A673 (cell line): ENCODE measurements at regions not wholly inside any gene's neighbourhood (a gene's known extent, or its start where the extent isn't known, plus 50 kb on each side); places are given as distances from the start of the nearest gene placed in this dataset.

ENCODE experiments used
- BruUV-seq: library from RNA; stranded (reverse); fragments of 400-500 nt; replicated peaks from 2 replicates; lab custom pipeline; 2021; lab: Mats Ljungman, UMichigan
- CTCF ChIA-PET: fragments of 300-600 bp; sonication (Branson Sonifier 250); formaldehyde crosslinking; loops from one replicate; lab custom pipeline; 2022; ENCODE audit warnings: antibody characterized with exemption; lab: Charles Lee
- POLR2A ChIA-PET: fragments of 300-600 bp; sonication (Branson Sonifier 250); formaldehyde crosslinking; loops from one replicate; lab custom pipeline; 2022; ENCODE audit warnings: antibody characterized with exemption; ENCODE audit not compliant: low non-redundant PET; lab: Charles Lee
- DNase-seq: peaks from one replicate; pipeline ENCODE4 v3.0.0-alpha.2; 2015; ENCODE audit warnings: low spot score
- H3K27ac ChIP-seq: fragments of 200-600 bp; sonication (generic); 2 replicates; pipeline ENCODE4 v1.5.1; 2016; ENCODE audit warnings: mixed run types, low read depth, mild to moderate bottlenecking, mixed read lengths, antibody characterized with exemption, low read length; ENCODE audit not compliant: poor library complexity, severe bottlenecking
- H3K27me3 ChIP-seq: fragments of 200-600 bp; sonication (generic); replicated peaks from 2 replicates; pipeline ENCODE4 v1.6.1; 2017; ENCODE audit warnings: mixed run types, low read depth, mild to moderate bottlenecking, mixed read lengths, antibody characterized with exemption, low read length; ENCODE audit not compliant: insufficient read depth, poor library complexity
- H3K36me3 ChIP-seq: fragments of 200-600 bp; sonication (generic); 2 replicates; pipeline ENCODE4 v1.6.1; 2016; ENCODE audit warnings: mixed run types, mild to moderate bottlenecking, mixed read lengths, antibody characterized with exemption, low read length; ENCODE audit not compliant: insufficient read depth, poor library complexity, severe bottlenecking
- H3K4me1 ChIP-seq: fragments of 200-600 bp; sonication (generic); 2 replicates; pipeline ENCODE4 v1.6.1; 2017; ENCODE audit warnings: mixed run types, mild to moderate bottlenecking, mixed read lengths, antibody characterized with exemption, low read length; ENCODE audit not compliant: insufficient read depth, poor library complexity, severe bottlenecking
- H3K4me3 ChIP-seq: fragments of 200-600 bp; sonication (generic); 2 replicates; pipeline ENCODE4 v1.5.1; 2016; ENCODE audit warnings: low read depth, mixed run types, mild to moderate bottlenecking, mixed read lengths, low read length; ENCODE audit not compliant: poor library complexity, severe bottlenecking
- H3K9me3 ChIP-seq: fragments of 200-600 bp; sonication (generic); 2 replicates; pipeline ENCODE4 v1.6.1; 2016; ENCODE audit warnings: mixed run types, low read depth, mild to moderate bottlenecking, mixed read lengths, antibody characterized with exemption, low read length; ENCODE audit not compliant: poor library complexity, severe bottlenecking
- CTCF ChIP-seq: fragments of 300-800, 200-600 bp; sonication (generic); conservative IDR thresholded peaks from 2 replicates; pipeline ENCODE4 v1.5.1; 2017; ENCODE audit warnings: low read depth, mild to moderate bottlenecking, antibody characterized with exemption, low read length, moderate library complexity, mixed read lengths
- EZH2 ChIP-seq: fragments of 200-600 bp; sonication (generic); IDR thresholded peaks from 2 replicates; pipeline ENCODE4 v1.6.1; 2017; ENCODE audit warnings: borderline replicate concordance, low read depth, mild to moderate bottlenecking, mixed read lengths, antibody characterized with exemption, low read length; ENCODE audit not compliant: poor library complexity, severe bottlenecking
- intact Hi-C: fragments of 100-400 bp; cut with micrococcal nuclease; formaldehyde crosslinking; loops from one replicate; pipeline ENCODE4 v1.10.0; 2022; ENCODE audit not compliant: unreplicated experiment

DNA sequence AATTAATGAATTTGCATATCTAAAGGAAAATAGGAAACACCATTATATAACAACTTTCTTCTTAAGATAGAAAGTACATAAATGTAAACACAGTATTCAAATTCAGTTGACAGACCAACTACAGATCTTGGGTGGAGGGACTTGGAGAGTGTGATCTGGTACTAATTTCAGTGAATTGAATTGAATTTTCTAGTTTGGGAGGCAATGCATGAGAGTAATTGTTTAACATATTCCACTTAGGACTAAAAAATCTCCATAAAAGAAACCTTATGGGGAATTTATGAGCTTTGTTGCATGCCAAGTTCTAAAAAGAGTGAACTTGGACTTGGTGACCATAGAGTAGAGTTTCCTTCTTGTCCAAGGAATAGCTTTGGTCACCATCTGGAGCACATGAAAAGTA is 261.1 kb upstream of the TTC29 start:
- ChIA-PET CTCF (no interaction called here), POLR2A (no interaction called here)
- no peaks in the 10 kb centered on the region for H3K9me3 ChIP-seq
- TF ChIP-seq EZH2: no peak
- no peaks in the 10 kb centered on the region for H3K27me3 ChIP-seq
- H3K36me3 ChIP-seq: no peaks in the 10 kb centered on the region
- H3K4me3 ChIP-seq: no peak overlapping the region
- H3K4me1 ChIP-seq: no peaks in the 10 kb centered on the region
- intact Hi-C loops: no loop called here
- DNase-seq: no peak
- no peak overlapping the region for H3K27ac ChIP-seq
- no TSS peak for BruUV-seq

- BruUV-seq: no TSS peak
- DNase-seq: no peak
- H3K9me3 ChIP-seq: no peaks in the 10 kb centered on the region
- ChIA-PET CTCF (no interaction called here), POLR2A (no interaction called here)
- no peaks in the 10 kb centered on the region for H3K27me3 ChIP-seq
- no peak overlapping the region for H3K27ac ChIP-seq
- no peak overlapping the region for H3K4me3 ChIP-seq
- intact Hi-C loops: no loop called here
- no peak for TF ChIP-seq EZH2
- no peak for TF ChIP-seq CTCF
- H3K36me3 ChIP-seq: no peaks in the 10 kb centered on the region
- no peaks in the 10 kb centered on the region for H3K4me1 ChIP-seq
Measured at GRCh38 chr4:147207911-147208310, 262.2 kb upstream of the TTC29 start.

- Histone ChIP-seq H3K27me3 (no peaks in the 10 kb centered on the region), H3K36me3 (no peaks in the 10 kb centered on the region), H3K9me3 (no peaks in the 10 kb centered on the region), H3K27ac (no peak overlapping the region), H3K4me1 (no peaks in the 10 kb centered on the region), H3K4me3 (no peak overlapping the region)
- no TSS peak for BruUV-seq
- POLR2A ChIA-PET: no interaction called here
- CTCF ChIA-PET: no interaction called here
- no peak for DNase-seq
- TF ChIP-seq EZH2 (no peak), CTCF (no peak)
- intact Hi-C loops: loop anchor here (5.0 kb wide), 1 partner anchor 50 kb away; no protein-coding TSS in a partner anchor
Measured at GRCh38 chr4:147217655-147218054, 263.2 kb upstream of the EDNRA start.

GRCh38 chr4:147219145-147219544 is 261.8 kb upstream of the EDNRA start:
- CTCF ChIA-PET: no interaction called here
- intact Hi-C loops: loop anchor here (5.0 kb wide), 1 partner anchor 52 kb away; no protein-coding TSS in a partner anchor
- H3K9me3 ChIP-seq: no peaks in the 10 kb centered on the region
- DNase-seq: no peak
- H3K27ac ChIP-seq: no peak overlapping the region
- TF ChIP-seq EZH2 (no peak), CTCF (no peak)
- no peaks in the 10 kb centered on the region for H3K36me3 ChIP-seq
- POLR2A ChIA-PET: no interaction called here
- BruUV-seq: no TSS peak
- no peak overlapping the region for H3K4me3 ChIP-seq
- H3K27me3 ChIP-seq: no peaks in the 10 kb centered on the region
- H3K4me1 ChIP-seq: no peaks in the 10 kb centered on the region
